Coronary artery (tissue), 2 donors: ENCODE measurements at regions not wholly inside any gene's neighbourhood (a gene's known extent, or its start where the extent isn't known, plus 50 kb on each side); places are given as distances from the start of the nearest gene placed in this dataset.

Source experiments
- DNase-seq: peaks from one replicate; pipeline ENCODE4 v3.0.0-alpha.2; 2017; ENCODE audit warnings: low spot score
- H3K27ac ChIP-seq, 2 donors: fragments of 200-600 bp; sonication (generic); one replicate each; pipeline ENCODE4 v1.5.1; 2016 to 2019
- H3K4me3 ChIP-seq: fragments of 200-600 bp; sonication (generic); 2 replicates; pipeline ENCODE4 v1.5.1; 2016; ENCODE audit warnings: mild to moderate bottlenecking, moderate library complexity
- CTCF ChIP-seq: fragments of 200-600 bp; sonication (generic); IDR thresholded peaks from one replicate; pipeline ENCODE4 v1.5.1; 2019; ENCODE audit warnings: antibody characterized with exemption

- no peak for DNase-seq
- Histone ChIP-seq H3K4me3 (no peak overlapping the region), H3K27ac (peak overlapping the region; percentile 50 to 51)
- no peak for TF ChIP-seq CTCF
Measured at GRCh38 chr5:113807427-113807991, 294.0 kb downstream of the YTHDC2 start.

GRCh38 chr5:113808956-113809355, 295.5 kb downstream of the YTHDC2 start:
- DNase-seq: no peak
- no peak for TF ChIP-seq CTCF
- Histone ChIP-seq H3K27ac (no peak overlapping the region), H3K4me3 (no peak overlapping the region)

- Histone ChIP-seq H3K27ac (no peak overlapping the region), H3K4me3 (no peak overlapping the region)
- no peak for DNase-seq
- no peak for TF ChIP-seq CTCF
Measured at GRCh38 chr5:113809626-113810025, 296.1 kb downstream of the YTHDC2 start.

GRCh38 chr5:113813466-113813865, 300.0 kb downstream of the YTHDC2 start:
- H3K4me3 ChIP-seq: no peak overlapping the region
- H3K27ac ChIP-seq: no peak overlapping the region
- TF ChIP-seq CTCF: no peak
- no peak for DNase-seq

- DNase-seq: no peak
- Histone ChIP-seq H3K4me3 (no peak overlapping the region), H3K27ac (no peak overlapping the region)
- TF ChIP-seq CTCF: no peak
Measured at GRCh38 chr5:113817683-113818082, 304.2 kb downstream of the YTHDC2 start.

- DNase-seq: no peak
- H3K4me3 ChIP-seq: no peak overlapping the region
- no peak for TF ChIP-seq CTCF
- no peak overlapping the region for H3K27ac ChIP-seq
Measured at GRCh38 chr5:113823696-113824095, 310.2 kb downstream of the YTHDC2 start.

- no peak for DNase-seq
- H3K27ac ChIP-seq: no peak overlapping the region
- no peak overlapping the region for H3K4me3 ChIP-seq
- TF ChIP-seq CTCF: no peak
Measured at GRCh38 chr5:113824307-113824706, 310.8 kb downstream of the YTHDC2 start.
